LNCaP clone FGC (cell line): ENCODE measurements at regions not wholly inside any gene's neighbourhood (a gene's known extent, or its start where the extent isn't known, plus 50 kb on each side); places are given as distances from the start of the nearest gene placed in this dataset.

Source experiments
- DNase-seq: peaks from one replicate; pipeline ENCODE4 v3.0.0-alpha.2; 2011; ENCODE audit warnings: low read depth
- H3K4me3 ChIP-seq: 2 replicates; pipeline ENCODE4 v1.5.1; 2011; ENCODE audit warnings: mild to moderate bottlenecking, low read depth, low read length, control low read depth
- TF ChIP-seq, protein P1 (sequence below): IDR thresholded peaks from 2 replicates; pipeline ENCODE4 v1.5.1; 2012; ENCODE audit warnings: mild to moderate bottlenecking; ENCODE audit not compliant: control insufficient read depth, insufficient read depth; ENCODE audit errors: extremely low read depth

DNA sequence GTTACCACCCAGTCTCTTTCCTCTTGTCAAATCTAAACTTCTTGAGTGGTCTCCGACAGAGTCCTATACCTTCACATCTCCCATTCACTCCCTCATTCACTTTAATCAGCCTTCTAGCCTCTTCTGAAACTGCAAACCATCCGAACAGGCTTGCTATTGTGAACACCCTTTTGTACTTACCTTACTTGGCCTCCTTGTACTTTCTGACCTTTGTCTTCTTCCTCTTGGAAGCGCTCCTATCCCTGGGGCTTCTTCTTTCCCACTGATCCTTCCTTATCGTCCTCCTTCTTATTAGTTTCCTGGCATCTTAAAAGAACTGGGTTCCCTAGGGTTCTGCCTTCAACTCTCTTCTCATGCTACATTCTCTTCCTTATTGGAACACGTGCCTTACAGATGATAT is 76.9 kb upstream of the HIF1A start:
- TF ChIP-seq, protein P1, sequence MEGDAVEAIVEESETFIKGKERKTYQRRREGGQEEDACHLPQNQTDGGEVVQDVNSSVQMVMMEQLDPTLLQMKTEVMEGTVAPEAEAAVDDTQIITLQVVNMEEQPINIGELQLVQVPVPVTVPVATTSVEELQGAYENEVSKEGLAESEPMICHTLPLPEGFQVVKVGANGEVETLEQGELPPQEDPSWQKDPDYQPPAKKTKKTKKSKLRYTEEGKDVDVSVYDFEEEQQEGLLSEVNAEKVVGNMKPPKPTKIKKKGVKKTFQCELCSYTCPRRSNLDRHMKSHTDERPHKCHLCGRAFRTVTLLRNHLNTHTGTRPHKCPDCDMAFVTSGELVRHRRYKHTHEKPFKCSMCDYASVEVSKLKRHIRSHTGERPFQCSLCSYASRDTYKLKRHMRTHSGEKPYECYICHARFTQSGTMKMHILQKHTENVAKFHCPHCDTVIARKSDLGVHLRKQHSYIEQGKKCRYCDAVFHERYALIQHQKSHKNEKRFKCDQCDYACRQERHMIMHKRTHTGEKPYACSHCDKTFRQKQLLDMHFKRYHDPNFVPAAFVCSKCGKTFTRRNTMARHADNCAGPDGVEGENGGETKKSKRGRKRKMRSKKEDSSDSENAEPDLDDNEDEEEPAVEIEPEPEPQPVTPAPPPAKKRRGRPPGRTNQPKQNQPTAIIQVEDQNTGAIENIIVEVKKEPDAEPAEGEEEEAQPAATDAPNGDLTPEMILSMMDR = no peak
- no peak for DNase-seq
- H3K4me3 ChIP-seq = no peak overlapping the region

DNA sequence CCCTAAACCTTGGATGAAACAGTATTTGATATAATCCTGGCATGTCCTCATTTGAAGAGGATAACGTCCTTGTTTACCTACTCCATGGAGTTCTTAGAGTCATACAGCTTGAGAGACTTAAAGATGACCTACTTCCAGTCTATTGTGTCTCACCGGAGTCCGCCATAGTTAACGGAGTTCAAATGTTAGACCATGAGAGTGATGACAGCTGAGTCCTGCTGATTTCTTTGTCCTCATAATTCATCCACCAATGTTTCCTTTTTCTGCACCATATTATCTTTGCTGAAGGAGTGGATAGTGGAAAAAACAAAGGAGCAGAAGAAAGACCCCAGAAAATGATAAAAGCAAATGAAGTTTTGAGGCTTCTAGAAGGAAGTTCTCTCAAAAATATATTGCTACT is 75.8 kb upstream of the HIF1A start:
- H3K4me3 ChIP-seq = no peak overlapping the region
- TF ChIP-seq, protein P1 = no peak
- DNase-seq = no peak

DNA sequence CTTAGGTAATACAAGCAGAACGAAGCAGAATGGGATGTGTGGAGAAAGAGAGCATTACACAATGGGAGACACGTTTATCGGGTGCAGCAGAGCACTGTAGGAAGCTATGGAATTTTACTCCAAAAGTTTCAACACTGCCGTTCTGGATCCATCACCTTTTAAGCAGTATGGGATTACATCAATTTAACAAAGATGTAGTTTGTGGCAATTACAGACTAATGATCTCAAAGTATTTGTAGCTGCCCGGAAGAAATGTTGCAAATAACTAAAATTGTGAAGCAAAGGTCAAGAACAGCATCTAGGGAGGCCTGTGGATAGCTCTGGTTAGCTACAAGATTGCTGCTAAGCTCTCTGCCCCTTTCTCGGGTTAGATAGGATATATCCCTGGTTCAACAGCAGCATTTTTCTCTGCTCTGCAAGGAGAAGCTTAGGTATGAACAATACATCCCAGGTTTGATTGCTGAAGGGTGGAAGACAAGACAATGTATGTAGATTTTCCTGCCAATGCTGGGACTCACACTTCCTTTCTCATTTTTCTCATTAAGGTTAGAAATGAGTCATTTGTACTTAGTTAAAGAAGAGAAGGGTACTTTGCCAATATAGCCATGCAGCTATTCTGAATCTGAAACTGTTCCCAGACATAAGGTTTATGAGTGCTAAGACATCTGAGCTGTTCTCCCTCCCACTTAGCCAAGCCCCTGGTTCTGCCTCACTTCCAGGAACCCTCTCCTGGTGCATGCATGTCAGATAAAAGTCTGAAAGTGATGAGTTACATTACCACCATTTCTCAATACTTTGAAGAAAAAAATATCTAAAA is 75.0 kb upstream of the HIF1A start:
- TF ChIP-seq, protein P1 = no peak
- DNase-seq = no peak
- no peak overlapping the region for H3K4me3 ChIP-seq

DNA sequence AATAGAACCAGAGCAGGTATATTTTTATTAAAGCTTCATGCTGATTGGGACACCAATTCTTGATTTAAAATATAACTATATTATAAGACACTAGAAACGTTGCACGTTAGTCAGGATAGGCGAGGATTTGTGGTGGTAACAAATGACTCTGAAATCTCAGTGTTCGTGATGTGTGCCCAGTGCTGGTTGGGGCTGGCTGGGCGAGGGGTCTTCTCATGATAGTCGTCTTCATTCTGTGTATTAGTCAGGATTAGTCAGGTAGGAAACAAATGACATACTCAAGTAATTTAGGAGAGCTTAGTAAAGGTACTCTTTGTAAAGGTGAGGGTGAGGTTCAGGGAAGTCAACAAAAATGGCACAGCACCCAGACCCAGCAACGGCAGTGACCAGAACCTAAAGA is 73.9 kb upstream of the HIF1A start:
- no peak for DNase-seq
- no peak overlapping the region for H3K4me3 ChIP-seq
- TF ChIP-seq, protein P1 = no peak

DNA sequence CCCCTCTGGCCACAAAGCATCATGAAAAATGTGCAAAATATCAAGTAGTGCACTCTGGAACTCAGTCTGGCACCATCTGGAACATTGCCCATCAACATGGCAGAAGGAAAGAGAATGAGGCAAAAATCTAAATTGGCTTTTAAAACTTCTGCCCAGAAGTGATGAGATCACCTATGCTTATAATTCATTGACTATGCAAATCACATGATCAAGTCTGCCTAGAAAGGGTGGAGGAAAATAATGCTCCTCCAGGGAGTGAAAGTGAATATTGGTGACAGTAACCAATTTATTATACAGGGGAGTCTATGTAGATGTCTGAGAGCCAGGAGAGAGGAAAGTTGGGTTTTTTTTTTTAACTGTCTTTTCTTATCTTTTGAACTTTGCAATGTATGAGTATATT is 73.3 kb upstream of the HIF1A start:
- no peak for DNase-seq

DNA sequence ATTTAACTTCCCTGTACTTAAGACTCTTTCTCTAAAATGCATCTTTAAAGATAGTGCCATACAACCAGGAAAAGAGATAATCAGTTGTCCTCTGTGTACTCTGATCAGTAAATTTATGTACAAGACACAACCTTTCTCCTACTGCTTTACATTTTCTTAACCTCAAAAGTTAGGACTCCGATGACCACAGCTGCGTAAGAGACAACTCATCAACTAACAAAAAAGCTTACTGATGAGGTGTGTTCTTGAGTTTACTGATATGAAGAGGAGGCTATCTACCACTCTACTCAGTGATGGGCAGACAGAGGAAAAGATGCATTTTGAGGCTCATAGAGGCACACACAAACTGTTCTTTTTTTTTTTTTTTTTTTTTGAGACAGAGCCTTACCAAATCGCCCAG is 71.4 kb upstream of the HIF1A start:
- no peak overlapping the region for H3K4me3 ChIP-seq
- TF ChIP-seq, protein P1 = no peak

More for the DNA sequence above, 73.3 kb upstream of the HIF1A start:
- no peak overlapping the region for H3K4me3 ChIP-seq
- TF ChIP-seq, protein P1 = no peak

DNA sequence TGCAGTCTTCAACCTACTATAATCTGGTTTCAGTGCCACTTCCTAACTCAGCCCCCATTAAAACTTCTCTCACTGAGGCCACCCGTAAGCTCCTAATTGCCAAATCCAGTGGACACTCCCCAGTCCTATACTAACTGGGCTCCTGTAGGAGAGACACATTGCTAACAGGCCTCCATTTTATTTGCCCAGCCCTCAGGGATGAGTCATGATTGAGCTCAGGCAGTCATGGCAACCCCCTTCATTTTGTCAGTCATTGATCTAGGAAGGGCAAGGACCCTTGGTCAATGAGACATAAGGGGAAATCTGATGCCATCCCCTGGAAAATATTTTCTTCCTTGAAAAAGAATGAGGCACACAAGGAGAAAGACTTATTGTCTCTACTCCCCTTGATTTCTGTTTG is 70.1 kb upstream of the HIF1A start:
- no peak for DNase-seq
- H3K4me3 ChIP-seq = no peak overlapping the region
- TF ChIP-seq, protein P1 = no peak

More for the DNA sequence above, 71.4 kb upstream of the HIF1A start:
- no peak for DNase-seq
